ENCODE measurements at regions not wholly inside any gene's neighbourhood (a gene's known extent, or its start where the extent isn't known, plus 50 kb on each side); places are given as distances from the start of the nearest gene placed in this dataset.

- H3K36me3 Mint-ChIP-seq: no peaks in the 10 kb centered on the region
- no peak overlapping the region for H3K27ac Mint-ChIP-seq
- H3K4me1 Mint-ChIP-seq (ENCODE audit: unreplicated experiment): no peaks in the 10 kb centered on the region
- no peak overlapping the region for H3K4me3 Mint-ChIP-seq
- no peak for DNase-seq (ENCODE audit: extremely low spot score, unreplicated experiment)
- TF ChIP-seq CTCF (conservative IDR thresholded peaks at IDR 0.05): no peak
- no peaks in the 10 kb centered on the region for H3K27me3 Mint-ChIP-seq
- peaks cover 16% of the 10 kb centered on the region for H3K9me3 Mint-ChIP-seq
Measured at GRCh38 chr15:49706805-49707204, 86.0 kb downstream of the DTWD1 start.

GRCh38 chr15:49707598-49707997, 86.8 kb downstream of the DTWD1 start:
- no peaks in the 10 kb centered on the region for H3K27me3 Mint-ChIP-seq

GRCh38 chr15:49709646-49710214, 88.9 kb downstream of the DTWD1 start:
- peaks cover 16% of the 10 kb centered on the region for H3K9me3 Mint-ChIP-seq
- H3K4me1 Mint-ChIP-seq (ENCODE audit: unreplicated experiment): no peaks in the 10 kb centered on the region
- H3K27me3 Mint-ChIP-seq: no peaks in the 10 kb centered on the region
- H3K4me3 Mint-ChIP-seq: no peak overlapping the region
- no peak overlapping the region for H3K27ac Mint-ChIP-seq
- DNase-seq (ENCODE audit: extremely low spot score, unreplicated experiment): no peak
- no peak for TF ChIP-seq CTCF (conservative IDR thresholded peaks at IDR 0.05)
- H3K36me3 Mint-ChIP-seq: no peaks in the 10 kb centered on the region

More at GRCh38 chr15:49707598-49707997, 86.8 kb downstream of the DTWD1 start:
- H3K36me3 Mint-ChIP-seq: no peaks in the 10 kb centered on the region
- H3K27ac Mint-ChIP-seq: no peak overlapping the region
- DNase-seq (ENCODE audit: extremely low spot score, unreplicated experiment): no peak
- TF ChIP-seq CTCF (conservative IDR thresholded peaks at IDR 0.05): no peak
- H3K4me3 Mint-ChIP-seq: no peak overlapping the region
- peaks cover 16% of the 10 kb centered on the region for H3K9me3 Mint-ChIP-seq
- no peaks in the 10 kb centered on the region for H3K4me1 Mint-ChIP-seq (ENCODE audit: unreplicated experiment)

GRCh38 chr15:49712162-49712561, 91.3 kb downstream of the DTWD1 start:
- H3K9me3 Mint-ChIP-seq: peaks cover 16% of the 10 kb centered on the region
- TF ChIP-seq CTCF (conservative IDR thresholded peaks at IDR 0.05): no peak
- no peaks in the 10 kb centered on the region for H3K27me3 Mint-ChIP-seq
- no peaks in the 10 kb centered on the region for H3K36me3 Mint-ChIP-seq
- no peak for DNase-seq (ENCODE audit: extremely low spot score, unreplicated experiment)
- H3K4me3 Mint-ChIP-seq: no peak overlapping the region
- H3K4me1 Mint-ChIP-seq (ENCODE audit: unreplicated experiment): no peaks in the 10 kb centered on the region
- no peak overlapping the region for H3K27ac Mint-ChIP-seq

- no peaks in the 10 kb centered on the region for H3K4me1 Mint-ChIP-seq (ENCODE audit: unreplicated experiment)
- H3K27me3 Mint-ChIP-seq: no peaks in the 10 kb centered on the region
- DNase-seq (ENCODE audit: extremely low spot score, unreplicated experiment): no peak
- no peaks in the 10 kb centered on the region for H3K36me3 Mint-ChIP-seq
- H3K4me3 Mint-ChIP-seq: no peak overlapping the region
- H3K27ac Mint-ChIP-seq: no peak overlapping the region
- peaks cover 16% of the 10 kb centered on the region for H3K9me3 Mint-ChIP-seq
- no peak for TF ChIP-seq CTCF (conservative IDR thresholded peaks at IDR 0.05)
Measured at GRCh38 chr15:49712846-49713450, 92.1 kb downstream of the DTWD1 start.

All from type B pancreatic cell (in vitro differentiated cells).